HEK293T (cell line): ENCODE measurements at regions not wholly inside any gene's neighbourhood (a gene's known extent, or its start where the extent isn't known, plus 50 kb on each side); places are given as distances from the start of the nearest gene placed in this dataset.

ENCODE experiments used
- CTCF ChIA-PET: fragments of 350-600 bp; formaldehyde crosslinking; extraction: SDS; loops from one replicate; lab custom pipeline; 2021; ENCODE audit warnings: antibody characterized with exemption, inconsistent platforms; lab: Yijun Ruan, JAX
- POLR2A ChIA-PET: fragments of 350-600 bp; formaldehyde crosslinking; extraction: SDS; loops from one replicate; lab custom pipeline; 2020; ENCODE audit warnings: antibody characterized with exemption, inconsistent platforms; lab: Yijun Ruan, JAX
- DNase-seq: peaks from one replicate; pipeline ENCODE4 v3.0.0; 2012; ENCODE audit warnings: mixed read lengths; ENCODE audit errors: extremely low spot score
- ARNT ChIP-seq: fragments of 450-650 bp; IDR thresholded peaks from 2 replicates; pipeline ENCODE4 v1.6.1; 2017; ENCODE audit warnings: mild to moderate bottlenecking
- BHLHE40 ChIP-seq: fragments of 450-650 bp; IDR thresholded peaks from 2 replicates; pipeline ENCODE4 v1.6.1; 2016; ENCODE audit warnings: mild to moderate bottlenecking, moderate library complexity, borderline replicate concordance
- CTBP1 ChIP-seq: fragments of 450-650 bp; IDR thresholded peaks from 2 replicates; pipeline ENCODE4 v1.6.1; 2016; ENCODE audit warnings: borderline replicate concordance
- ELF4 ChIP-seq: fragments of 450-650 bp; IDR thresholded peaks from 2 replicates; pipeline ENCODE4 v1.6.1; 2017; ENCODE audit warnings: antibody characterized with exemption
- FOXA1 ChIP-seq: fragments of 450-650 bp; IDR thresholded peaks from 2 replicates; pipeline ENCODE4 v1.6.1; 2016; ENCODE audit warnings: mild to moderate bottlenecking
- FOXK2 ChIP-seq: fragments of 450-650 bp; IDR thresholded peaks from 2 replicates; pipeline ENCODE4 v1.6.1; 2016; ENCODE audit warnings: mild to moderate bottlenecking
- FOXM1 ChIP-seq: fragments of 450-650 bp; IDR thresholded peaks from 2 replicates; pipeline ENCODE4 v1.6.1; 2017; ENCODE audit warnings: mild to moderate bottlenecking, borderline replicate concordance
- HDGF ChIP-seq: fragments of 450-650 bp; IDR thresholded peaks from 2 replicates; pipeline ENCODE4 v1.6.1; 2017; ENCODE audit warnings: antibody characterized with exemption, borderline replicate concordance
- L3MBTL2 ChIP-seq: fragments of 450-650 bp; conservative IDR thresholded peaks from 2 replicates; pipeline ENCODE4 v1.6.1; 2016; ENCODE audit warnings: mild to moderate bottlenecking
- LEF1 ChIP-seq: fragments of 450-650 bp; IDR thresholded peaks from 2 replicates; pipeline ENCODE4 v1.6.1; 2017; ENCODE audit warnings: mild to moderate bottlenecking, borderline replicate concordance
- NFRKB ChIP-seq: fragments of 450-650 bp; IDR thresholded peaks from 2 replicates; pipeline ENCODE4 v1.6.1; 2016; ENCODE audit warnings: mild to moderate bottlenecking, moderate library complexity
- PKNOX1 ChIP-seq: fragments of 450-650 bp; IDR thresholded peaks from 2 replicates; pipeline ENCODE4 v1.6.1; 2016
- SP1 ChIP-seq: fragments of 450-650 bp; IDR thresholded peaks from 2 replicates; pipeline ENCODE4 v1.6.1; 2017
- SUZ12 ChIP-seq: fragments of 450-650 bp; IDR thresholded peaks from 2 replicates; pipeline ENCODE4 v1.6.1; 2016; ENCODE audit warnings: mild to moderate bottlenecking
- TARDBP ChIP-seq: fragments of 450-650 bp; IDR thresholded peaks from 2 replicates; pipeline ENCODE4 v1.6.1; 2016
- ZNF384 ChIP-seq: fragments of 450-650 bp; IDR thresholded peaks from 2 replicates; pipeline ENCODE4 v1.6.1; 2016

DNA sequence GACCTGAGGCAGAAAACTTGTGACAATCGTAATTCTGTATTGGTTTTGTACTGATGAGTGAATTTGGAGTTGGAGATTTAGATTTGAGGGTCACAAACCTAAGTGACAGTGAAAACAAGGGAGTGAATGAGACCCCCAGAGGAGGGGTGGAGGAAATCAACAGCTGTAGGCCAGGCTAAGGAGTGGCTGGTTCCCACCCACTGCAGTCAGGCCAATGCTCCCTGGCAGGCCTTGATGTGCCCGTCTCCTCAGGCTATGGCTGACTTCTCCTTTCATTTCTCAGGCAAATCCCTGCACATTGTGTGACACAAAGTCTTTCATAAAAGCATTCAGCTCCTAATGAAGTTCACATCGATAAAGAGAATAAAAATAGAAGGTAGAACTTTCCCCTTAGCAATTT is 557.6 kb downstream of the CETN3 start:
- TF ChIP-seq TARDBP (no peak), BHLHE40 (no peak), L3MBTL2 (no peak), CTBP1 (no peak), LEF1 (no peak), FOXM1 (no peak), FOXA1 (no peak), ARNT (no peak), FOXK2 (no peak), SP1 (no peak), NFRKB (no peak), HDGF (no peak), ZNF384 (no peak), PKNOX1 (no peak), ELF4 (no peak)
- CTCF ChIA-PET, result no interaction called here
- DNase-seq, result no peak
- POLR2A ChIA-PET, result no interaction called here

DNA sequence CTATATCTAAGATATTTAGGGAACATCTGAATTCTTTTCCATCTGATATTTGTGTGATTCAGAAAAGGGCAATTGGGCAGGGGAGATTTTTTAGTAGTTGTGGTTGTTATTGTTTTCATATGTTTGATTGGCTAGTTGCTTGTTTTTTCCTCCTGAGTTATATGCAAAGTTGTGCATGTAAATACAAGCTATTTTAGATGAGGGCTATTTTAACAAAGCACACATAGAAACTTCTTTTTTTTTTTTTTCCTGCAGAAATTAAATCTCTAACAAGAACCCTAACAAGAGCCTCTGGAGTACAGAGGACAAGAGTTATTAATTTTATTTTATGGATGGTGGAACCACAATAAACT is 559.1 kb downstream of the CETN3 start:
- ChIA-PET POLR2A (no interaction called here), CTCF (no interaction called here)
- TF ChIP-seq FOXK2 (no peak), ARNT (no peak), CTBP1 (no peak), ELF4 (no peak)
- DNase-seq, result no peak

DNA sequence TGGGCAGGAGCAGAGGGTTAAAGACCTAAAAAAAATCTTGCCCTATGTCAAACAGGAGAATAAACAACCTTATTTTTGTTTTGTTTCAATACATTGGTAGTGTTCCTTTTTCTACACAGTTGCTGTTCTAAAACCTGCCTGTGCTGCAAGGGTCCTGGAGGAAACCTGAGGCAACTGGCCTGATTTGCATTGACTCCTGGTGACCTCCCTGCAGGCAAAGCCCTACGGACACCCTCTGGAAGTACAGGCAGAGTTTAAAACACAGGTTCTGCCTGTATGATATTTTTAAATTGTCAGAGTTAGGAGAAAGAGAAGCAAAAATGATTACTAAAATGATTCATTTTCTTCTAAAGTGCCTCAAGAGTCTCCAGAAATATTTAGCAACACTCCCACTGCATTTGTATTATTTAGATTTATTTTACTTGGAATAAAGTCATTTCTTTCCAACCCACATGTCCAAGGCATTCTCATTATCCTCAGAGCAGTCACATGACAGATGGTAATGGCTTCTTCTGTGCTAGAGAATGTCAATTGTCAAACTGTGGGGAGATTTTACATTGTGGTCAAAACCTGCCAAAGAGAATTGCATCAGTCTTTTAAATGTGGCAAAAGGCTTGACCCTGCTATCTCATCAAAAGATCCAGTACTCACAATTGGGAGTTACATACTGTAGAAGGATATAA is 559.6 kb downstream of the CETN3 start:
- ChIA-PET POLR2A (no interaction called here), CTCF (no interaction called here)
- DNase-seq, result no peak
- TF ChIP-seq FOXA1 (no peak), LEF1 (no peak), PKNOX1 (no peak)

DNA sequence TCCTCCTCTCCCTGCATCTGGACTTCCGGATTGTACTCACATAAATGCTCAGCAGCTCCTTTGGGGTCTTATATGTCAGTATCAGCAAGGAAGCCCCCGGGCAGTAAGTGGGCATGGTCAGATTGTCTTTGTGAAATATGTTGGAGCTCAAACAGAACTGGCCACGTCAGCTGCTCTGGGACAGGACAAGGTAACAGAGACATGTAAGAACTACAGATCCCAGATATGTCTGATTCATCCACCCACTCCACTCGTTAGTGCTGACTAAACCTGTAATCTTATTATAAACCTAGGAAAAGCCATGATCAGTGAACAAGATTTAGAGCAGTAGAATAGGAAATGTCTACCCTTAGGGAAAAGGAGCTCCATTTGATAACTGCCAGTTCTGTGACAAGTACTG is 561.8 kb downstream of the CETN3 start:
- no peak for DNase-seq
- POLR2A ChIA-PET, result no interaction called here
- TF ChIP-seq LEF1 (no peak), SUZ12 (no peak), HDGF (no peak), ELF4 (no peak), NFRKB (no peak), CTBP1 (no peak), BHLHE40 (no peak), FOXA1 (no peak), ZNF384 (no peak)
- CTCF ChIA-PET, result no interaction called here

DNA sequence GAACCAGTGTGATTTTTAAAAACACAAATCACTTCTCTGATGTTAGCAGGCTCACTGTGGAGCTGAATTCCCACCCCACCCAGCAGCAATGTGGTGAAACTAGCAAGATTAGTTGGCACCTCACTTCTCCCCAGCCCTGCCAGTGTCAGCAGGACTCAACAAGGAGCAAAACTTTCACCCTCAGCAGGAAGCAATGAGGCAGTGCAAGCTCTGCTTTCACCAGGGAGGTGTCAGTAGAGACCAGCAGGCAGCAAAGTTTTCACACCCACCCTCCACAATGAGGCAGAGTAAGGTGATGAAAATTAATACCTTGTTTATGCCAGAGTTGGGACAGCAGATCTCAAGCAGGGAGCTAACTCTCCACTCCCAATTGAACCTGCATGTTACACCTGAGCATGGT is 565.0 kb downstream of the CETN3 start:
- TF ChIP-seq L3MBTL2 (no peak), ZNF384 (no peak), ELF4 (no peak), FOXA1 (no peak), SP1 (no peak), TARDBP (no peak), NFRKB (no peak), BHLHE40 (no peak), PKNOX1 (no peak), ARNT (no peak), HDGF (no peak)
- ChIA-PET POLR2A (no interaction called here), CTCF (no interaction called here)
- DNase-seq, result no peak

- POLR2A ChIA-PET, result no interaction called here
- CTCF ChIA-PET, result no interaction called here
- DNase-seq, result no peak
- no peak for TF ChIP-seq LEF1
- no peak for TF ChIP-seq FOXM1
- TF ChIP-seq ELF4, result no peak
- TF ChIP-seq PKNOX1, result no peak
- no peak for TF ChIP-seq FOXK2
- no peak for TF ChIP-seq L3MBTL2
Observed at GRCh38 chr5:89842531-89842930, 567.0 kb downstream of the CETN3 start.
